IPS-15b (cell line): ENCODE measurements at regions not wholly inside any gene's neighbourhood (a gene's known extent, or its start where the extent isn't known, plus 50 kb on each side); places are given as distances from the start of the nearest gene placed in this dataset.
"Not testable (repeated sequence)": the region's sequence is repeated elsewhere in the genome, so short reads cannot be mapped to it uniquely, and the experiment has no call there.

ENCODE experiments used
- H3K27me3 ChIP-seq: one replicate; pipeline ENCODE4 v1.6.1; 2013; ENCODE audit warnings: low read length; ENCODE audit not compliant: control insufficient read depth, insufficient read depth
- H3K36me3 ChIP-seq: one replicate; pipeline ENCODE4 v1.6.1; 2013; ENCODE audit warnings: low read length; ENCODE audit not compliant: control insufficient read depth, insufficient read depth
- H3K4me1 ChIP-seq: one replicate; pipeline ENCODE4 v1.6.1; 2013; ENCODE audit warnings: mild to moderate bottlenecking, low read length; ENCODE audit not compliant: control insufficient read depth, insufficient read depth
- H3K4me3 ChIP-seq: one replicate; pipeline ENCODE4 v1.5.1; 2013; ENCODE audit warnings: low read depth, low read length
- H3K9ac ChIP-seq: one replicate; pipeline ENCODE4 v1.6.1; 2013; ENCODE audit warnings: low read depth, mild to moderate bottlenecking, low read length
- H3K9me3 ChIP-seq: one replicate; pipeline ENCODE4 v1.6.1; 2013; ENCODE audit warnings: mild to moderate bottlenecking, low read length; ENCODE audit not compliant: control insufficient read depth, insufficient read depth

DNA sequence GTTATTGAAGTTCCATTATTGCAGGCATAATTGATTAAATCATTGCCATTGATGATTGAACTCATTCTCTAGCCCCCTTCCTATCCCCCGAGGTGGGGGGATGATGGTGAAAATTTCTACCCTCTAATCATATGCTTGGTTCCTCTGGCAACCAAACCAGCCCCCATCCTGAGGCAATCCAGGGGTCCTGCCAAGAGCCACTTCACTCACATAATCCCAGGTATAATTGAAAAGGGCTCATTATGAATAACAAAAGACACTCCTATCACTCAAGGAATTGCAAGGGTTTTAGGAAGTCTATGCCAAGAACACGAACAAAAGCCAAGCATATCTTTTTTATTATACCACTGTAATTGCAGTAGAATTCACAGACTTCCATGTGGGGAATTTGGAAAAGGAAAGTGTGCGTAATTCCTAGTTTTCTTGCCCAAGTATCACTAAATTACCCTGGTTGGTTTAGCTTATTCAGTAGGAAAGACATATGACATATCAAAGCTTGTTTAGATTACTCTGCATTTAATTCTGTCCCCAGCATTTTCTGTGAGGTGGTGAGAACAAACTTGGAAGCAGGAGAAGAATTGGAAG lies 130.7 kb upstream of the TAF11L2 start:
- H3K9me3 ChIP-seq, result no peaks in the 10 kb centered on the region
- H3K4me3 ChIP-seq, result no peak overlapping the region
- no peaks in the 10 kb centered on the region for H3K36me3 ChIP-seq
- no peaks in the 10 kb centered on the region for H3K27me3 ChIP-seq
- H3K9ac ChIP-seq, result no peak overlapping the region
- peaks cover 6% of the 10 kb centered on the region for H3K4me1 ChIP-seq

DNA sequence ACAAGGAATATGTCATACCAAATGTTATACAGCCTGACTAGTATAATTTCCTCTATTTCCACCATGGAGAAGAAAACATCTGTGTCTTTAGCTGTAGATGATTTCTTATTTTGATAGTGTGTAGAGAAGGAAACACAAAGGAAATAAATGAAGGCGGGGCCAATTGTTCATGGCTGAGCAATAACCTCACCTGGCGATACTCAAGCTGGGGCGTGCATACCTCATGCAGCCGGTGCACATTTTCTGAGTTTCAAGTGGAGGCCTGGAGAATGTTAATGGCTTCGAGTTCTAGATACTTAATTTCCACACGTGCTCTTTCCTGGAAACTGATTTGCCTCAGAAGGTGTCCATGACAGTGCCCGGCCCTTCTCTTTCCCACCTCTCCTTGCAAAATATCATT lies 127.4 kb upstream of the TAF11L2 start:
- Histone ChIP-seq H3K27me3 (no peaks in the 10 kb centered on the region), H3K9ac (no peak overlapping the region), H3K9me3 (no peaks in the 10 kb centered on the region), H3K36me3 (no peaks in the 10 kb centered on the region), H3K4me3 (no peak overlapping the region), H3K4me1 (peaks cover 17% of the 10 kb centered on the region)

DNA sequence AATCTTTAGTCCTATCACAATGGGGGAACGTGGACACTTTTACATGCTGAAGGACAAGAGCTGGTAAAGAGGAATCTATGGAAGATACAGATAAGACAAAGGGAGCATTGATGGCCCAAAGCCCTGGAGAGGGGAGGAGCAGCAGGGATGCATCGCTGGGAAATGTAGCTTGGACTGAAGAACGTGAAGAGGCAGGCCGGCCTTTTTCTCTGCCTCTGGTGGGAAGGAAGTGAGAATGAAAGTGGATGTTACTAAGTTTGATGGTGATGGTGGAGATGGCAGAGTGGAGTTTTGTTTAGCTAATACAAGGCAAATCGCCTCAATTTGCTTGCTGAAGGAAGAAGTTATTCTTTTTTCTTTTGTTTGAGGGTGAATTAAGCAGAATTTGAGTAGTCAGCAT lies 124.6 kb upstream of the TAF11L2 start:
- Histone ChIP-seq H3K27me3 (no peaks in the 10 kb centered on the region), H3K4me3 (no peak overlapping the region), H3K9me3 (no peaks in the 10 kb centered on the region), H3K4me1 (peaks cover 11% of the 10 kb centered on the region), H3K36me3 (no peaks in the 10 kb centered on the region), H3K9ac (no peak overlapping the region)

DNA sequence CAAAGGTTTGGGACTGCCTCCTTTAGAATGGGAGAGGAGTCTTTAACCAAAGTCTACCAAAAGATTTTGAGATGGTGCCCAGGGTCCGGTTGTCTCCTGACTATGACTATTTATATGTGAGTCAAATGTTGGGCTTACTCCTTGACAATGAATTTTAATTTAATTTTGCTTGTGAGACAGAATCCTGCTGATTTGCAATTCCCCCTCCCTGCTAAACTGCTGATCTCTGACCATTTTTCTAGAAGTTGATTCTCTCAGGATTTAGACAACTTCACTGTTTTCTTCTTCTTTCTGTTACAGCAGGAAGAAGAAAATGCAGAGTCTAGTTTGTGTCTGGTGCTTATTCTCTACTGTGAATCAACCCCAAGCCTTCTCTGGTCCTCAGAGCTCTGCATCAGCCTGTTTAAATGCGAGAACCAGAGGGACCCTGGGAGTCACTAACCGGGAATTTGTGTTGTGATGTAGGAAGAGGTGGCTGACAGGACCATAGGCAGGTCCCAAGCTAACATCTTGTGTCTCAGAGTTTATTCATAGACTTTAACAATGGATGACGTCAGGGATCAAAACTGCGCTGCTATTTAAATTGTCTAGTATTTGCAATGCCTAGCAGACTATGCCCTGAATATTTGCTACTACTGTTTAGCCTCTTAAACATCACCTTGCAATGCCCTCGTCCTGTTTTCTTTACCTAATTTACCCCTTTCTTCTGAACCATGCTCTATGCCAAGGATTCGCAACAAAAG lies 124.0 kb upstream of the TAF11L2 start:
- no peaks in the 10 kb centered on the region for H3K27me3 ChIP-seq
- peaks cover 11% of the 10 kb centered on the region for H3K4me1 ChIP-seq
- no peak overlapping the region for H3K9ac ChIP-seq
- H3K4me3 ChIP-seq, result no peak overlapping the region
- H3K36me3 ChIP-seq, result no peaks in the 10 kb centered on the region
- no peaks in the 10 kb centered on the region for H3K9me3 ChIP-seq

DNA sequence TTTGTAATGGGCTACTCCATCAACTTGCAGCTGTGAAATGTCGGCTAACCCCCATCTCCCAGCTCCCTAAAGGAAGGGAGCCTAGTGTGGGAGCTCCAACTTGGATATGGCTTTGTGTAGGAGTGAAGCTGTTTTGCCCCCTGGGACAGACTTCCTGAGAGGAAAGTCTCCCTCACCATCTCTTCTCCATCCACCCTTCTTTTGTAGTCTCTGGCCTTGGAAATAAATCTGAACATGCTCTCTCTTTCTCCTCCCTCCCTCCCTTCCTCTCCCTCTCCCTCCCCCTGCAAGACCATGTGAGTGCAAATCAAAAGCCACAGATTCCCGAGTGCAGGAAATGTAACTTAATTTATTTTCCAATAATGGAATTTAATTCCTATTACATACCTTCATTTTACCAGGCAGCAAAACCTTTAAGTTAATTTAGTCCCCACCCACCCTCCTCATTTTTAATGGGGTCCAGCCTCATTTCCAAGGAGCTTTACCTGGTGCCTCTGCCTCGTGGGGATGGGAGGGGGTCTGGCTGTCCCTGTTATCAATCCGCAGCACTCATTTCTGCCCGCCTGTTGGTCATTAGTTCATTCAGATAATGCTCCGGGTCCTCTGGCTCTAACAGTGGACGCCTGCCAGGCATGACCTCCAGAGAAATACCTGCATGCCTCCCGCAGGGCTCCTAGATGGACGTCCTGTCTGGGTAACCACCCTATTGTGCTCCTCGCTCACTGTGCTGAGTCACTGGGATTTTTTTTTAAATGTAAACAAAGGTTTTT lies 122.9 kb upstream of the TAF11L2 start:
- Histone ChIP-seq H3K9me3 (no peaks in the 10 kb centered on the region), H3K9ac (no peak overlapping the region), H3K27me3 (no peaks in the 10 kb centered on the region), H3K4me3 (no peak overlapping the region), H3K36me3 (no peaks in the 10 kb centered on the region), H3K4me1 (peaks cover 11% of the 10 kb centered on the region)

DNA sequence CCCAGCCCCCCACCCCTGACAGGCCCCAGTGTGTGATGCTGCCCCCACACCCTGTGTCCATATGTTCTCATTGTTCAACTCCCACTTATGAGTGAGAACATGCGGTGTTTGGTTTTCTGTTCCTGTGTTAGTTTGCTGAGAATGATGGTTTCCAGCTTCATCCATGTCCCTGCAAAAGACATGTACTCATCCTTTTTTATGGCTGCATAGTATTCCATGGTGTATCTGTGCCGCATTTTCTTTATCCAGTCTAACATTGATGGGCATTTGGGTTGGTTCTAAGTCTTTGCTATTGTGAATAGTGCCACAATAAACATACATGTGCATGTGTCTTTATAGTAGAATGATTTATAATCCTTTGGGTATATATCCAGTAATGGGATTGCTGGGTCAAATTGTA lies 122.1 kb upstream of the TAF11L2 start:
- not testable (repeated sequence) for H3K27me3 ChIP-seq, H3K4me3 ChIP-seq, H3K9ac ChIP-seq, H3K9me3 ChIP-seq, H3K36me3 ChIP-seq
- peaks cover 14% of the 10 kb centered on the region for H3K4me1 ChIP-seq

DNA sequence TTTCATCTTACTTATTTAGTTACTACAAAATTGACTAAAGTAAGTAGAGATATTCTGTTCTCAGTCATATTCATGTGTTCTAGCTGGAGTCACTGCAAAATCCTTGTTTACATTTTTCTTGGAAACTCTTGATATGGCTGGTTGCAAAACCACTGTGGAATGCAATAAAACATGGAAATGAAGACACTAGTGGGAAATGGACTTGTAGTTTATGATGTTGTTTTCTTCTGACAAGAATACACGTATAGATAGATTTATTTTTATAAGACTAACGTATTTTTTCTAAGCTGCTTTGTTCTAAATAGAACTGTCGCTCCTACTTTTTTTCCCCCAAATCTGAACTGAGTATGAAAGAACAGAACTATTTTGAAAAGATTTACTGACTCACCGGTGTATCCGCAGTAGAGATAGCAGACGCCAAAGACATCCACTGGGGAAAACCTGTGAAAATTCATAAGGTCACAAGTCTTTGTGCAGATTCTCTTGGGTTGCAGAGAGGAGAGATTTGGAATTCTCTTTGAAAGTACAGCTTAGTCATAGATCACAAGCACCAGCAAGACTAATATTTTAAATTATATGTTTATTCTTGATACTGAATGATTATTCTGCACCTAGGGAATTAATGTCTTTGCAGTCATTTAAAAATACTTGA lies 119.6 kb upstream of the TAF11L2 start:
- Histone ChIP-seq H3K9me3 (no peaks in the 10 kb centered on the region), H3K9ac (no peak overlapping the region), H3K27me3 (no peaks in the 10 kb centered on the region), H3K36me3 (no peaks in the 10 kb centered on the region), H3K4me1 (peaks cover 14% of the 10 kb centered on the region), H3K4me3 (no peak overlapping the region)

DNA sequence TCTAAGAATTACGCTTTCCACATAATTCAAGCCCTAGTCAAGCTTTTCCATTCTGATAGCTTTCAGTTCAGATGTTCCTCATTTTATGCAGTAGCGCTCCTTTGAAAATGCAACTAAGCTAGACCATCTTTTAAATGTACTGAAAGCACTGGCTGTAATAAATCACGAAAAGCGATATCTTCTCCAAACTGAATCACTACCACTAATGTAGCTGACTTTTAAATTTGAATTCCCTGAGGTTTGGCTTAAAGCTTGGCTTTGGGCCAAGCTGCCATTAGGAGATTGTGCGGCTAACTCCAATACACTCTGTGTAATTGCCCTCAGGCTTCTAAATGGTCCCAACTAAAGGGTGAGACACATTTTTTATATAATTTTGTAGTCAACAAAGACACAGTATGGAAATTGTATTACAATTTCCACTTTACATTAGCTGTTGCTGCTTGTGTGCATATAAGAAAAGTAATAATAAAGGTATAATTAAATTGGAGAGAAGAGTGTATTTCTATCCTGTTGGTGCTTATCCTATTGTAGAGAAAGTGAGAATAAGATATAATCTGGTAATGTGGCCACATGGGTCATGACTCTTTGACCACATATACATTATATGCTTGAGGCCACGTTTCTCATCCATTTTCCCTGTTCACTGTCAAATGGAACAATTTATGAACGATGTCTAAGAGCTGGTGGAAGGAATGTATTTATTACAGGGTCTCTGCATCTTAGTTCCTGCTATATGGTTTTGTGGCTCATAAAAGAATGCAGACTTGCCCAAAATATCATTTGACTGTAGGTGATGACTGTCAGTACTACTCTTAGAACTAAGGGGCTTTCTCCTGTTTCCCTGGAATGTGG lies 118.7 kb upstream of the TAF11L2 start:
- no peak overlapping the region for H3K9ac ChIP-seq
- H3K4me3 ChIP-seq, result no peak overlapping the region
- H3K4me1 ChIP-seq, result peaks cover 6% of the 10 kb centered on the region
- H3K27me3 ChIP-seq, result no peaks in the 10 kb centered on the region
- no peaks in the 10 kb centered on the region for H3K36me3 ChIP-seq
- H3K9me3 ChIP-seq, result no peaks in the 10 kb centered on the region

DNA sequence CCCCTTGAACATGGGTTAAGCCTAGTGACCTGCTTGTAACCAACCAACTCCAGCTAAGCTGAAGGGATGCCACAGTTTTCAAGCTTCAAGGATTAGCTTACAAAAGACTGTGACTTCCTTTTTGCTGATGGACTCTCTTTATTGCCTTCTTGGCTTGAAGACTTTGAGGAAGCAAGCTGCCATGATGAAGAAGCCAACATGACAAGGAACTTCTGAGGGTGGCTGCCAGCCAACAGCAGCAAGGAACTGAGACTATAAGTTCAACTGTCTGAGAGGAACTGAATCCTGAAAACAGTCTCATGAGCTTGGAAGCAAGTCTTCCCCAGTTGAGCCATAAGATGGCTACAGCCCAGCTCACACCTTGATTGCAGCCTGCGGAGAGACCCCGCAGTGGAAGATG lies 116.1 kb upstream of the TAF11L2 start:
- no peak overlapping the region for H3K9ac ChIP-seq
- no peaks in the 10 kb centered on the region for H3K36me3 ChIP-seq
- H3K9me3 ChIP-seq, result no peaks in the 10 kb centered on the region
- H3K4me3 ChIP-seq, result no peak overlapping the region
- no peaks in the 10 kb centered on the region for H3K27me3 ChIP-seq
- H3K4me1 ChIP-seq, result peaks cover 3% of the 10 kb centered on the region

DNA sequence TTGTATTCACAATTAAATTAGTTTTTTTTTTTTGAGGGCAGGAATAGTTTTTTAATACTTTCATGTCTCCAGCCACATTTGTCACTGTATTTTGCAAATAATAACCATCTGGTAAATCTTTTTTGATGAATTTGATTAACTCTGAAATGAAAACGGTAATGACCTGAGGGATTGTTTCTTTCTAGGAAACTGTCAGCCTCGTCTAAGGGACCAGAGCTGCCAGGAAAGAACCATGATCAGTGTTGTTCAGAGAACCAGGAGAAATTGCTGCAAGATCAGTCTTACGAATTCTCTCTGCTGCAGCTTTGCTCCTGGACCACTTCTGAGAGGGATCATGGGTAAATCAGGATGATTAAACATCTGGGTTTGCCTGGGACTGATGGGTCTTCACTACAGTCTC lies 114.5 kb upstream of the TAF11L2 start:
- H3K4me3 ChIP-seq, result no peak overlapping the region
- peaks cover 3% of the 10 kb centered on the region for H3K4me1 ChIP-seq
- H3K9ac ChIP-seq, result no peak overlapping the region
- H3K9me3 ChIP-seq, result no peaks in the 10 kb centered on the region
- no peaks in the 10 kb centered on the region for H3K27me3 ChIP-seq
- no peaks in the 10 kb centered on the region for H3K36me3 ChIP-seq

DNA sequence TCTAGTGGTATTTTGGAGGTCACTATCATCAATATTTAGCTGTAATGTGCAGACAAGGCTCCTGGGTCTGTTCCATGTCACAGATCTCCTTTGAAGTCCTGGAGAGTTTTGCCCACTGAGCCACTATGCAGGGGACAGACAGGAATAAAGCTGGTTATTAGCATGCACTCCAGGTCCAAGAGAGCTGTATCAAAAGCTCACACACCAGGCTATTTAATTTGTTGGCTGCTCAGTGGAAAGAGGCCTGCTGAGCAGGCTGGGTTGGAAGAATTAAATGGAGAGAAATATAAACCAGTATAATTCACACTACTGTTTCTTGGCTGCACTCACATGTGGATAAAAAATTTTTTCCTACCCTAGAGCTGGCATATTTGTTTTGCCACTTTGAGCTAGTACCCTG lies 113.8 kb upstream of the TAF11L2 start:
- Histone ChIP-seq H3K4me1 (peaks cover 3% of the 10 kb centered on the region), H3K9me3 (no peaks in the 10 kb centered on the region), H3K4me3 (no peak overlapping the region), H3K36me3 (no peaks in the 10 kb centered on the region), H3K9ac (no peak overlapping the region), H3K27me3 (no peaks in the 10 kb centered on the region)
